Head of caudate nucleus (tissue), 42 donors: ENCODE measurements at regions not wholly inside any gene's neighbourhood (a gene's known extent, or its start where the extent isn't known, plus 50 kb on each side); places are given as distances from the start of the nearest gene placed in this dataset.

Experiments
- DNase-seq, 42 donors: peaks; one replicate each; pipeline versions ENCODE4 v3.0.0 to v3.0.0-alpha.2; 2020 to 2021; ENCODE audit warnings: mixed read lengths in 7 of 42
- intact Hi-C: fragments of 100-400 bp; cut with DNase I; formaldehyde crosslinking; loops from one replicate; pipeline ENCODE4 v1.15.0; 2022

DNA sequence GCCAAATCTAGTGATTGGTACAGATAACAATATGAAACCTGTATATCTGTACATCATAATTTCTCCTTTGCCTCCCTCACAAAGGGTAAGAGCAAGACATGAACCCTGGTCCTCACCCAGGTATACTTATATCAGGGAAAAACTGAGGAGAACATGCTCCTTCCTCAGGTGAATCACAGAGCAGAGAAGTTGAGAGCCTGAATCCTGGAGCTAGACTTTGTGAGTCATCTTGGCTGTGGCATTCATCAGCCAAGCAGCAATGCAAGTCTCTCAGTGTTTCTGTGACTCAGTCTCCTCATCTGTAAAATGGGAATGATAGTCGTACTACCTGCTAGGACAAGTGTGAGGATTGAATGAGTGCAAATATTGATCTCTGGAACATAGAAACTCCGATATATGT lies 165.7 kb upstream of the ADAMTS9 start:
- DNase-seq = no peak
- intact Hi-C loops = no loop called here

DNA sequence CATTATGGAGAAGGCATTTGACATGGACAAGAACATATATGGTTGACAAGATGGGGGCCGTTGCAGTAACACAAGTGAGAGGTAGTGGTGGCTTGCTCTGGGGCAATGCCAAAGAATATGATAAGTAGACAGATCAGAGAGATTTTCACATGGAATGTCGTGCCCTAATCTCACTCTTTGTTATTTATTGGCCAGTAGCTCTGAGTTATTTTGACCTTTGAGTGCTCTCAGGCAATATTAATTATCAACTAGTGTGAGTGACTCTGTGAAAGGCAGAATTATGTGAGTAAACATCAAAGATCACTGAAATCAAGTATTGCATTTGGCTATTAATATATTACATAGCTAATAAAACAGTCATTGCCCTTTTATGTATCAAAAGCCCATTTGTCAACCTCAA lies 164.9 kb upstream of the ADAMTS9 start:
- no peak for DNase-seq
- intact Hi-C loops = no loop called here

DNA sequence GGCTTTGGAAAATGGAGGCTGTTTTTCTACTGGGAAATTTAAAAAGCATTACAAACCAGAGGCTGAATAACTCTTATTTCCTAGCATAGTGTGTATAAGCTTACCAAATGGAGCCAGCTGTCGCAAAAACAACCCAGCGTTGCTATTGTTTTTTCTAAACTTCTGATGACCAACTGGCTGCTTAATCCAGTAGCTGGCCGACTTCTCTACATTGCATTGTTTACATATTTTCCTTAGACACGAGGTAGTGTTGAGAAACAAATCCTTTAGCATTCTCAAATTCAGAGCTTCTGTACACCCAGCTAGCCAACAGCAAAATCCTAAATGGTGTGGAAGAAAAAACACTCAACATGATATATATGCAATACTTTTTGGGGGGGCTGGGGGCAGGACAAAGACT lies 161.0 kb upstream of the ADAMTS9 start:
- no peak for DNase-seq
- intact Hi-C loops = no loop called here

DNA sequence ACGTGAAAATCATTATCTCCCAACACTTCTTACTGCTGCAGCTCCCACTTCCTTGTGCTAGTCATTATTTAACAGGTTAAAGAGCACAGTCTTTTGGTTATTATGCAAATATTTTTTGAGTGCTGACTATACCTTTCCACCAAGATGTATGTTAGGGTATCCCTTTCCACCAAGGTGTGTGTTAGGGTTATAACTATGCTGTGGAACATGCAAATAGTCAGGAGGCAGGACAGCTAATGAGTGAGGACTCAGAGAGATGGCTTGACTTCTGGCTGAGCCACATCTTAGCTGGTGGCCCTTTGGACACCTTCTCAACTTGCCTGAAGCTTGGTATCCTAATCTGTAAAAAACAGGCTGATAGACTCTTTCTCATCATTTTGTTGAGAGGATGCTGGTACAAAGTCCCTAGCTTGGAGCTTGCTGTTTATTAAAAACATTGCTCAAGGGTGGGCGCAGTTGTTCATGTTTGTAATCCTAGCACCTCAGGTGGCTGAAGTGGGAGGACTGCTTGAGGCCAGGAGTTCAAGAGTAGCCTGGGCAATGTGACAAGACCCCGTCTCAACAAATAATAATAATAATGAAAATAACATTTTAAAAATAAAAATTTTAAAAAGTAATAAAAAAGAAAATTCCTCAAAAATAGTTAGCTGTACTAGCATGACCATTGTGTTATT lies 160.5 kb upstream of the ADAMTS9 start:
- no peak for DNase-seq
- intact Hi-C loops = no loop called here

DNA sequence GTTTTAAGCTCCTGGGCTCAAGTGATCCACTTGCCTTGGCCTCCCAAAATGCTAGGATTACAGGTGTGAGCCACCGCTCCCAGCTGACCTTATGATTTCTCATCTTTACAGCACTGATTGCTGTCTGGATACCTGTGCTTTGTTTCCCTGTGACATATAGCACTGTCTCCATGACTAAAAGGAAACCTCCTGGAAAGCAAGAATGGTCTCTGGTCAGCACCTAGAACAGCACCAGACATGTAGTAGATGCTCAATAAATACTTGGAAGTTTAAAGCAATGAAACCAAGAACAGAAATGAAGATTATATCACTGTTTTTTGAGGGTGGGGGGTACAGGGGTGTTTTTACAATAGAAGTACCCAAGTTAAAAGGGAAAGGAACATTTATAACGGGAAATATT lies 156.8 kb upstream of the ADAMTS9 start:
- intact Hi-C loops = no loop called here
- no peak for DNase-seq

DNA sequence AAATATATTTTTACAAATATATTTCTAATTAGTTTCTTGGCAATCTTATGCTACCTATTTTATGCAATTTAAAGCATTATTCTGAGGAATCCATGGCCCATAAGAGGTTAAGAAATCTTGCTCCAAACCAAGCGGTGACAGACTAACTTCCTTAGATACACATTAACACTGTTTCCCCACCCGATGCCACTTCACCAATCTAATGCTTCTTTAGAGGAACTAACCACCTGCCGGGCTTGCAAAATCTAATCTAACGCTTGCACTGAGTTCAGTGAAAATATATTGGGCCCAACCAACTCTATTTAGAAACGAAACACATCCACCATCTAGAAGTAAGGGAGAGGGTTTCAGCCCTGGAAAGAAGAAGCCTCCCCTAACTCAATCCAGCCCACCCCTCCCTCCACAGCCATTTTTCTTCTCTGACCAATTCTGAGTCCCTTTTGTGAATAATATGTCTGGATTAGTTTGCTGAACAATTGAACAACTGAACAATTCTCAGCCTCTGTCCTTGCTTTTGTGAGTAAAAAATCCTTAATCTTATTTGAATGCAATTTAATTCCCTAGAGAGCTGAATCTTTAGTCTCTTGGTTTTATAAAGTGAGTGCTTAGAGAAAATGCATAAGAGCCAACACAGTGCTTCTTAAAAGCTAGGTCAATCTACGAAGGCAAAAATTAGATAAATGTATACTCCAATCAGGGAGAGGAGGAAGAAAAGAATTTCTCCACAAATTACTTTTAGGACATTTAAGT lies 150.4 kb upstream of the ADAMTS9 start:
- DNase-seq = no peak
- intact Hi-C loops = no loop called here

DNA sequence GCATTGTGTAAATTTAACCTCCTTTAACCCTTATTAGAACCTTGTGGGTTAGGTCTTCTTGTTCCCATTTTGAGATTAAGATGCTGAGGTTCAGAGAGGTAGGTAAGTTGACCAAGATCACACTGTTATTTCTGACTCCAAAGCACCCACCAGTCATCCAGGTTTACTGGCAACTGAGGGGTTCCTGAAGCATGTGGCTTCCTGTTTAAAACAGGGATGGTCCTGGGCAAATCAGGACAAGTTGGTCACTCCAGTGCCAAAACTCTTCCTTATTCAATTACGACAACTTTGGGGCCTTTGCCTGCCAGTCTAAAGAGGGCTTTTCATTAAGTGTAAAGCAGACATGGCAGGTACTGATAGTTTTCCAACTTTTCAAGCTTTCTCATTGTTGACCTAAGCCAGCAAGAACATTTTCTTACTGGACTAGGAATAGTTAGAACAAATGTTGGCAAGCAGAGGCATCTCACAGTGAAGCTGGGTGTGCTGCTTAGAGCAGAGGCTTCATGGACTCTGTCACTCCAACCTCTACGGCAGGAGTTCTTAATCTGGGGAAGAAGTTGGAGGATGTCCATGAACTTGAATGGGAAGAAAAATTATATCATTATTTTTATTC lies 149.4 kb upstream of the ADAMTS9 start:
- intact Hi-C loops = no loop called here
- peak in 4 of 42 donors; percentile 8 to 17 (median 12) for DNase-seq

DNA sequence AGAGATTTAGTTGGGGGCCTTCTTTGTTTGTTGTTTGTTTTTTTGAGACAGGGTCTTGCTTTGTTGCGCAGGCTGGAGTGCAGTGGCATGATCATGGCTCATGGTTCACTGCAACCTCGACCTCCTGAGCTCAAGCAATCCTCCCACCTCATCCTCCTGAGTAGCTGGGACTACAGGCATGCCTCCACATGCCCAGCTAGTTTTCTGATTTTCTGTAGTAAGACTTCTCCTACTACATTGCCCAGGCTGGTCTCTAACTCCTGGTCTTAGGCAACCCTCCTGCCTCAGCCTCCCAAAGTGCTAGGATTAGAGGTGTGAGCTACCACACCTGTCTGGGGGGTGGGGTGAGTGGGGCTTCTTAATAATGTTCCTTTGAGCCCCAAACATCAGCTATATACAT lies 148.3 kb upstream of the ADAMTS9 start:
- intact Hi-C loops = no loop called here
- DNase-seq = no peak

DNA sequence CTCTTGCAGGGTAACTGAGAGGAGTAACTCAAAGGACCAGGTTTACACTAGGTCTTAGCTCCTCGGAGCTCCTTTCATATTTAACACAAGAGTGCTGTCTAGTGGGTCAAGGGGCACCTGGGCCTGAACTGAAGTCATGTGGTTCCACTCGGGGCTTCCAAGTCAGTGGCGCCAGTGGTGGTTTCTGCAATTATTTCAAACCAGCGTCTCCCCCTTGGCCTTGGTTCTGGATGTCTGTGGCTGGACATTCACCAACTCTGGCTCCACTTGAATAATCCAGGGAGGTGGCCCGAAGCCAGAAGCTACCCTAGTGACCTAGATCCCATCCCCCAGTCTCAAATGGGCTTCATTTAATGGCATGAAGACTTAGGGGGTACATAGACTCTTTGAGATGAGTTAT lies 144.3 kb upstream of the ADAMTS9 start:
- peak in 31 of 42 donors; percentile 1 to 65 (median 23) for DNase-seq
- intact Hi-C loops = no loop called here

- DNase-seq = no peak
- intact Hi-C loops = no loop called here
Measured at GRCh38 chr3:64830681-64831080, 142.9 kb upstream of the ADAMTS9 start.

DNA sequence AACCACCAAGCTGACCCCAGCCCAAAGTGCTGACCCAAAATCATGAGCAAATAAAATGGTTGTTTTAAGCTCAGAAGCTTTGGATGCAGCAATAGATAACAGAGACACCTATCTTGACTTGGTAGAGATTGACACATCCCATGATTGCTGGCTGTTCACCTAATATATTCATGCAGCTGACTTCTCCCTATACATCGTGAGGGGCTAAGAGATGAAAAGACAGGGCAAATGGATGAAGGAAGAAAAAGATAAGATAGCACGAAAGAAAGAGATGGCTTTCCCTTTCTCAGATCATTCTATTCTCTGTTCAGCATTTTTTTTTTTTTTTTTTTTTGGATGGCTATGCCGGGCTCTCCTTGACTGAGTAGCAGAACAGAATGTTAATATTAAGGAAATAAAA lies 141.5 kb upstream of the ADAMTS9 start:
- DNase-seq = no peak
- intact Hi-C loops = no loop called here

DNA sequence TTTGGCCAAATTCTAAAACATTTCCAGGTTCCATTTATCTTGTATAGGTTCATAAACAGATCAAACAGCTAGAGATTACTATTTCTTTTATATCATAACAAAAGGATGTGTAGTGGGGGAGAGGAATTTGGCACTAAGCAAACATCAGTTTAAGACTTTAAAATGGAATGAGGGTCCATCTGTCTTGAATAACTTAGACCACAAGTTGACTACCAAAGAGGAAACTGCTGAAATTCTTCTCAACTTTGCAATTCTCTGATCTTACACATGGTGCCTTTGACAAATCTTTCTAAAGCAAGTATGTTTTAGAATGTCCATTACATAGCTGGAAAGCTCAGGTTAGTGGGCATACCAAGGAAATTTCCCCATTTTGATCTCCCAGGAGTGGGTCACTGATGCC lies 140.5 kb upstream of the ADAMTS9 start:
- DNase-seq = no peak
- intact Hi-C loops = no loop called here

- DNase-seq = no peak
- intact Hi-C loops = no loop called here
Measured at GRCh38 chr3:64827431-64827830, 139.6 kb upstream of the ADAMTS9 start.

- intact Hi-C loops = no loop called here
- no peak for DNase-seq
Measured at GRCh38 chr3:64827019-64827418, 139.2 kb upstream of the ADAMTS9 start.

- intact Hi-C loops = no loop called here
Measured at GRCh38 chr3:64825404-64826120, 137.8 kb upstream of the ADAMTS9 start.

GRCh38 chr3:64824394-64824909 lies 136.7 kb upstream of the ADAMTS9 start:
- DNase-seq = no peak
- intact Hi-C loops = no loop called here

More at GRCh38 chr3:64825404-64826120, 137.8 kb upstream of the ADAMTS9 start:
- no peak for DNase-seq

DNA sequence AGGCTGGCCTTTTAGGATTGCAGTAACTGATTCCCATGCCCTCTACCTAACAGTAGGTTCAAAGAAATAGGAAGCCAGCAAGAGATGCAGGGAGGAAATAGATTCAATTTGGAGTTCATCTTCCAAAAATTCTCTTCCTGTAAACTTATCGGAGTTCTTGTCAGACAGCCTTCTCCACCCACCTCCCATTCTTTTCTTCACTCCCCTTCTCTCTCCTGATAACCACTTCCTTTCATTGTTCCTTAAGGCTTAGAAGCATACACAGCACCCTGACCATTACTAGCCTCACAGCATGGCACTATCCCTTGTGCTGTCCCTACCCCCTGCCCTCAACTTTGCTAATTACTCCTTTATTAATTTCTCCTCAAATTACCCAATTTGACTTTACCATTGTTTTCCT lies 130.4 kb upstream of the ADAMTS9 start:
- intact Hi-C loops = no loop called here
- no peak for DNase-seq

DNA sequence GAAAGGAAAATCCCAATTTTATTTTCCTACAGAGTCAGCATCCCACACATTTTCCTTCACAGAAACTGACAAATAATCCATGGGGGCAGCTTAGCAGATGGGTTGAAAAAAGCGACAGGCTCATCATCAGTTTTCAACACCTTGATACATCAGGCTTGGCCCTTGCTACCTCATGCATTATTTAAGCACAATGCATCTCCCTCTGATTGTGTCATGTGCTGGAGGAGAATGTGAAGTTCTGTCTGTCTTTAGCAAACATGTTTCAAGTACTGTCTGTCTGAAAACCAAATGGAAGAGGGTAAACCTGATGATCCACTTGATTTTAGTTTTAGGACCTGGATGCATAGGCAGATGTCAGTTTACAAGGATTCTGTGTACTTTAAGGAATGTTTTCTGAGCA lies 128.6 kb upstream of the ADAMTS9 start:
- intact Hi-C loops = no loop called here
- DNase-seq = no peak

DNA sequence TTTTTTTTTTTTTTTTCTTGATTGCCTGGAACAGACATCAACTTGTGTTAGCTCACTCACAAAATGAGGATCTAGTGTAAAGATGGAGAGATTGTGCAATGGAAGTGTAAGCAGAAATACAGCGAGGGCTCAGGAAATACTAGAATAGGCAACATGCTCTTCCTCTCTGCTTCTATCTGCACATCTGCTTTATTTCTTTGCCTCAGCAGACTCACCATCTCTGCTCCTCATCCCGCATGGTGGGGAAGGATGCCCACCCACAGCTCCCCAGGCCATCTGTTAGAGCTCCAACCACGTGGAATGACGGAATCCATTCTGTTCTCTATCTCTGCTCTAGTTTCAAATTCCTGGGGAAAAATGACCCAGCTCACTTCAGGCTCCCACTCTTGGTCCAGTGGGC lies 128.0 kb upstream of the ADAMTS9 start:
- no peak for DNase-seq
- intact Hi-C loops = no loop called here

- DNase-seq = no peak
- intact Hi-C loops = no loop called here
Measured at GRCh38 chr3:64815195-64815631, 127.4 kb upstream of the ADAMTS9 start.
